K562 (cell line): ENCODE measurements at regions not wholly inside any gene's neighbourhood (a gene's known extent, or its start where the extent isn't known, plus 50 kb on each side); places are given as distances from the start of the nearest gene placed in this dataset.

Source experiments
- ATF1 ChIP-seq, 2 experiments: fragments of 450-650 bp in 1 of 2; IDR thresholded peaks; 2 replicates each; pipeline ENCODE4 v1.6.1; 2016; ENCODE audit warnings: missing compliant biosample characterization in 1 of 2, missing genetic modification characterization in 1 of 2
- BRF2 ChIP-seq: IDR thresholded peaks from 3 replicates; pipeline ENCODE4 v1.6.1; 2011; ENCODE audit warnings: borderline replicate concordance, mild to moderate bottlenecking; ENCODE audit not compliant: insufficient read length, insufficient read depth
- E2F1 ChIP-seq: sonication (generic); formaldehyde crosslinking; IDR thresholded peaks from 2 replicates; pipeline ENCODE4 v1.8.1; 2023; ENCODE audit warnings: mild to moderate bottlenecking, missing genetic modification reagents, moderate library complexity
- EGR1 ChIP-seq: fragments of 450-650 bp; conservative IDR thresholded peaks from 2 replicates; pipeline ENCODE4 v1.6.1; 2017; ENCODE audit warnings: mild to moderate bottlenecking
- FOXK1 ChIP-seq: sonication (generic); formaldehyde crosslinking; IDR thresholded peaks from 2 replicates; pipeline ENCODE4 v1.8.0; 2022; ENCODE audit warnings: missing genetic modification reagents, mild to moderate bottlenecking, borderline replicate concordance
- GTF2E2 ChIP-seq: fragments of 200-800 bp; sonication (Bioruptor generic); IDR thresholded peaks from 2 replicates; pipeline ENCODE4 v1.6.1; 2016; ENCODE audit warnings: missing genetic modification characterization, missing compliant biosample characterization
- IRF9 ChIP-seq: fragments of 450-650 bp; IDR thresholded peaks from 2 replicates; pipeline ENCODE4 v1.6.1; 2016; ENCODE audit warnings: missing biosample characterization, missing genetic modification characterization
- MLX ChIP-seq, 2 experiments: fragments of 450-650 bp in 1 of 2; sonication (generic) in 1 of 2; formaldehyde crosslinking; conservative IDR thresholded peaks; 2 replicates each; pipeline versions ENCODE4 v1.4.0 to v1.8.1; 2020 to 2022; ENCODE audit warnings: mild to moderate bottlenecking in 1 of 2, missing genetic modification reagents in 1 of 2
- NONO ChIP-seq, 2 experiments: fragments of 200-400 bp in 1 of 2; fragments of 450-650 bp in 1 of 2; formaldehyde crosslinking in 1 of 2; IDR thresholded peaks; 2 replicates each; pipeline ENCODE4 v1.6.1; 2017; ENCODE audit warnings: low read depth in 2 of 2, mild to moderate bottlenecking in 2 of 2, moderate library complexity in 2 of 2, low read length in 1 of 2
- NRF1 ChIP-seq, 2 experiments: fragments of 450-650 bp; IDR thresholded peaks in 1 of 2; conservative IDR thresholded peaks in 1 of 2; 2 replicates each; pipeline ENCODE4 v1.6.1; 2014; ENCODE audit warnings: mild to moderate bottlenecking in 2 of 2
- POLR3G ChIP-seq: IDR thresholded peaks from 2 replicates; pipeline ENCODE4 v1.6.1; 2011; ENCODE audit not compliant: insufficient read length, insufficient replicate concordance; ENCODE audit errors: extremely low read depth
- PURB ChIP-seq: sonication (generic); formaldehyde crosslinking; IDR thresholded peaks from 2 replicates; pipeline ENCODE4 v1.9.0; 2021; ENCODE audit warnings: low read depth, mild to moderate bottlenecking, missing genetic modification reagents
- ZBED1 ChIP-seq: IDR thresholded peaks from 2 replicates; pipeline ENCODE4 v1.6.1; 2014
- ZC3H8 ChIP-seq: fragments of 450-650 bp; IDR thresholded peaks from 2 replicates; pipeline ENCODE4 v1.6.1; 2017
- ZEB2 ChIP-seq: fragments of 450-650 bp; IDR thresholded peaks from 2 replicates; pipeline ENCODE4 v1.6.1; 2016
- ZFP36 ChIP-seq: fragments of 150-350 bp; IDR thresholded peaks from 2 replicates; pipeline ENCODE4 v1.6.1; 2018; ENCODE audit warnings: low read length, low read depth; ENCODE audit not compliant: partially characterized antibody
- ZFX ChIP-seq: sonication (generic); formaldehyde crosslinking; IDR thresholded peaks from 2 replicates; pipeline ENCODE4 v1.8.0; 2022; ENCODE audit warnings: mild to moderate bottlenecking, missing genetic modification reagents, moderate library complexity
- ZNF57 ChIP-seq: fragments of 450-650 bp; formaldehyde crosslinking; IDR thresholded peaks from 2 replicates; pipeline ENCODE4 v1.4.0; 2020; ENCODE audit warnings: mild to moderate bottlenecking, moderate library complexity
- ZNF639 ChIP-seq, 2 experiments: fragments of 200-800 bp in 1 of 2; sonication (Bioruptor generic) in 1 of 2; sonication (generic) in 1 of 2; formaldehyde crosslinking in 1 of 2; IDR thresholded peaks in 1 of 2; conservative IDR thresholded peaks in 1 of 2; 2 replicates each; pipeline versions ENCODE4 v1.5.0 to v1.6.1; 2016 to 2020; ENCODE audit warnings: missing compliant biosample characterization in 1 of 2, missing genetic modification characterization in 1 of 2, missing genetic modification reagents in 1 of 2
- TF ChIP-seq, protein P1 (sequence below): fragments of 450-650 bp; formaldehyde crosslinking; IDR thresholded peaks from 2 replicates; pipeline ENCODE4 v1.4.0; 2020; ENCODE audit warnings: mild to moderate bottlenecking, moderate library complexity

DNA sequence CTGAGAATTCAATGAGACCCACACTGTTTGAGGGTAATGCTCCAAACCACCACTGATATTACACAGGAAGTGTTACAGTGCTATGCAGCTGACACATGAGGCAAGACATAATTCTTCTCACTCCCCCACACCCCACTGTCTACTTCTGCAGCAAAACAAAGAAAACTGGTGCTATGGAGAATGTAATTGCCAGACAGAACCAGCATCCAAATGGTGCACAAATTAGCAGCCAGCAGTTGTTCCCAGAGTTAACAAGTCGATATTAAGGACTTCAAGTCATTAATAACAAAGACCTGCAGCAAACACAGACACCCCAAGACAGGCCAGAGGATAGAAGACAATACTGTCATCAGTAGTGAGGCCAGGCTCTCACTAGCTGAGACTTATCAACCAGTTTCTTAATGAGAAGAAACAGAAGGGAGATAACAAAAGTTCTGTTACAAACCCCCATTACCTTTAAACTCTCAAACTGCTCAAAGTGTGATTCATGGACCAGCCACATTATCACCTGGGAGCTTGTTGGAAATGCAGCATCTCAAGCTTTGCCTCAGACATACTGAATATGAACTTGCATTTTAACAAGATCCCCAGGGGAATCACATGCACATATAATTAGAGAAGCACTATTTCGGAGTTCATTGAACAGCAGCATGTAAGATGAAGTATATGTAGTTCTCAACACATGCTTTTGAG lies 58.7 kb upstream of the FNDC3B start (continued):
- no peak for TF ChIP-seq FOXK1
- TF ChIP-seq ZNF57 (CRISPR knock-in tag), result no peak
- TF ChIP-seq ATF1 (CRISPR knock-in tag; IDR thresholded peaks at IDR 0.05), result no peak
- TF ChIP-seq ATF1 (tag; IDR thresholded peaks at IDR 0.05), result peak; percentile 51
- no peak for TF ChIP-seq ZFX (CRISPR knock-in tag)
- no peak for TF ChIP-seq ZC3H8
- no peak for TF ChIP-seq NONO (IDR thresholded peaks at IDR 0.05; ENCODE audit: low read depth in 2 of 2, low read length in 1 of 2)
- TF ChIP-seq ZNF639 (CRISPR knock-in tag; conservative IDR thresholded peaks at IDR 0.05 in 1 of 2, IDR thresholded peaks at IDR 0.05 in 1 of 2), result no peak
- TF ChIP-seq E2F1, result no peak
- TF ChIP-seq BRF2, result no peak
- no peak for TF ChIP-seq IRF9
- TF ChIP-seq ZFP36, result no peak
- TF ChIP-seq NRF1 (conservative IDR thresholded peaks at IDR 0.05 in 1 of 2, IDR thresholded peaks at IDR 0.05 in 1 of 2), result no peak
- TF ChIP-seq POLR3G, result no peak
- TF ChIP-seq PURB (CRISPR knock-in tag), result no peak
- no peak for TF ChIP-seq ZBED1
- TF ChIP-seq EGR1, result peak; percentile 49; the same call in 1 of the 2 replicates
- TF ChIP-seq GTF2E2 (tag), result no peak
- no peak for TF ChIP-seq MLX (CRISPR knock-in tag; conservative IDR thresholded peaks at IDR 0.05)
- TF ChIP-seq, protein P1, sequence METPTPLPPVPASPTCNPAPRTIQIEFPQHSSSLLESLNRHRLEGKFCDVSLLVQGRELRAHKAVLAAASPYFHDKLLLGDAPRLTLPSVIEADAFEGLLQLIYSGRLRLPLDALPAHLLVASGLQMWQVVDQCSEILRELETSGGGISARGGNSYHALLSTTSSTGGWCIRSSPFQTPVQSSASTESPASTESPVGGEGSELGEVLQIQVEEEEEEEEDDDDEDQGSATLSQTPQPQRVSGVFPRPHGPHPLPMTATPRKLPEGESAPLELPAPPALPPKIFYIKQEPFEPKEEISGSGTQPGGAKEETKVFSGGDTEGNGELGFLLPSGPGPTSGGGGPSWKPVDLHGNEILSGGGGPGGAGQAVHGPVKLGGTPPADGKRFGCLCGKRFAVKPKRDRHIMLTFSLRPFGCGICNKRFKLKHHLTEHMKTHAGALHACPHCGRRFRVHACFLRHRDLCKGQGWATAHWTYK, result 0 out of 2 replicates have a peak, but pooled peaks have one; percentile 11
- TF ChIP-seq ZEB2, result no peak
